ENCODE measurements at regions not wholly inside any gene's neighbourhood (a gene's known extent, or its start where the extent isn't known, plus 50 kb on each side); places are given as distances from the start of the nearest gene placed in this dataset.

DNA sequence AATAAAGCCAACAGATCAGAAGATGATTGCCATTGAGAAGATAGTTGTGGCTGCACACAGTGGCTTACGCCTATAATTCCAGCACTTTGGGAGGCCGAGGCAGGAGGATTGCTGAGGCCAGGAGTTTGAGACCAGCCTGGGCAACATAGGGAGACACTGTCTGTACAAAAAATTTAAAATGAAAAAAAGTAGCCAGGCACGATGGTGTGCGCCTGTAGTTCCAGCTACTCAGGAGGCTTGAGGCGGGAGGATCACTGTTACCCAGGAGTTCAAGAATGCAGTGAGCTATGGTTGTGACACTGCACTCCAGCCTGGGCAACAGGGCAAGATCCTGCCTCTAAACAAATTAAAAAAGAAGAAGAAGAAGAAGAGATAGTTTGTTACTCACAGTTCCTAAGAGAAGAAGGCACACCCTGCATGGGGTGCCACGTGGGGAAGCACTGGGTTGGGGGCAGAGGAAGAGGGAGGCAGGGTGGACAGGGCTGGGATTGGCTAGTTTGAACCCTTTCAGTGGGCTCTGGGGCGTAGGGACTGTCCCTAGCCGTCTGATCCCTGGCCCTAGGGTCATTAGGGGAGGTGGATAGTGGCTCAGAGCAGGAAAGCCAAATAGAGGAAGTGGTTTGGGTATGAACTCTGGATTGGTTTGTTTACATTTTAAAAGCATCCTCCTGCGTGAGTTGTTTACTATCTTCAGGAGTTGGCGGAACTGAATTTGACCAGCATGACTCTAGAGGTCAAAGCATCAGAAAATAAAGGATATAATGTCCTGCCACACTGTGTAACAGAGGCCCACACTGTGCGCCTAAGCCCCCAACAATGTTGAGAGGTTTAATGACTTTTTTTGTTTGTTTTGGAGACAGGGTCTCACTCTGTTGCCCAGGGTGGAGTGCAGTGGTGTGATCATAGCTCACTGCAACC, 60.5 kb upstream of the MEDAG start:
- DNase-seq (ENCODE audit: low spot score) = peak; percentile 55

DNA sequence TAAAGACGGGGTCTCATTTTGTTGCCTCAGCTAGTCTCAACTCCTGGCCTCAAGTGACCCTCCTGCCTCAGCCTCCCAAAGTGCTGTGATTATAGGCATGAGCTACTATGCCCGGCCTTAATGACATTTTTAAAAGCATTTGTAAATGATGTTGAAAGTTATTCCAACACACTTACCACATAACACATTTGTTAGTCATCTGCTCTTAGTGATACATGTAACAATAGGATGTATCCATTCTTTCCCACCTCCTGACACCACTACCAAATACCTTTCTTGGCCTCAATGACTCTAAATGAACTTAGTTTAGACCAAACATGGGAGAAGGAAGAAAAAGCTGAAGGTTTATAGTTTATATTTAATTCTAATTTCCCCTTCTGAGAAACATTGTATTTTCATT, 59.8 kb upstream of the MEDAG start:
- peak; percentile 34 for DNase-seq (ENCODE audit: low spot score)

DNA sequence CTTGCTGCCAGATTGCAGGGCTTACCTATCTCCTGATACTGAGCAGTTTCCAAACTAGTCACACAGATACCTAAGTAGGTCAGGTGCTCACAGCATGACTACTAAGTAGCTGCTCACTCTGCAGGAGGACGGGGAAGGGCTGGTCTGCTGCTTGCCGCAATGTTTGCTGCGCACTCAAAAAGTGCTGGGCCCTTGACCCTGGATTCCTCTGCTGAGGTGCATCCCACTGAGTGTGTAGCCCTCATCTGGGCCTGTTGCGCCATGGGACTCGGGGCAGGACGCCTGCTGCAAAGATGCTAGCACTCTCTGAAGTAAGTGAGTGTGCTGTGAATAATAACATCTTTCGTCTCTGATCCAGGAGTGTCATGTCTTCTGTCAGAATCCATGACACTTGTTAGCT, 59.2 kb upstream of the MEDAG start:
- DNase-seq (ENCODE audit: low spot score) = no peak

DNA sequence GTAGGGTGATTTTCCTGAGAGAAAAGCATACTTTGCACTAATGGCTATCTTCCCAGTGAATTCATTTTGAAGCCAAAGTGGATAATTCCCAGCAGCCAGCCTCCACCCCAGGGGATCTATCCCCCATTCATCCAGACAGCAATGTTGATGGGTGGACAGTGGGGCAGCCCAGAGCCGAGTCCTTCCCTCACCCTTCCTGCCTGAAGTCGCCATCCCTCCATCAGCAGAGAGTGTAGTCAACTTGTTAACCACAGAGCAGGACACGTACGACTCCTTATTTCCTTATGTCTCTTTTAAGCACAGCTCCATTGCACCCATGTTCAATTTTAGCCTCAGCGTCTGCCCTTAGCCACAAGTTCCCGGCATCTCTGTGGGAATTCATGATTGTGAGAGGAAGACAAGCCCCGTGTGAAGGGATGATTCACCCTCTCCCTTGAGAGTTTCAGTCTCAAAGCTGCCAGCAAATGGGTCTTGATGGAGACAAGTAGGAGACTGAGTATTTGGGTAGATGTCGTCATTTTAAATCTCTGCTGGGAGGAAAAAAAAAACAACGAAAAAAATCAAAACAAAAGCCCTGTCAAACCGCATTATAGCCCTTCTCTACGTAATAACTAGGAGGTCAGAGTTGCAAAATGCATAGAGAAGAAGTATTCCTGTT, 58.3 kb upstream of the MEDAG start:
- DNase-seq (ENCODE audit: low spot score) = no peak

DNA sequence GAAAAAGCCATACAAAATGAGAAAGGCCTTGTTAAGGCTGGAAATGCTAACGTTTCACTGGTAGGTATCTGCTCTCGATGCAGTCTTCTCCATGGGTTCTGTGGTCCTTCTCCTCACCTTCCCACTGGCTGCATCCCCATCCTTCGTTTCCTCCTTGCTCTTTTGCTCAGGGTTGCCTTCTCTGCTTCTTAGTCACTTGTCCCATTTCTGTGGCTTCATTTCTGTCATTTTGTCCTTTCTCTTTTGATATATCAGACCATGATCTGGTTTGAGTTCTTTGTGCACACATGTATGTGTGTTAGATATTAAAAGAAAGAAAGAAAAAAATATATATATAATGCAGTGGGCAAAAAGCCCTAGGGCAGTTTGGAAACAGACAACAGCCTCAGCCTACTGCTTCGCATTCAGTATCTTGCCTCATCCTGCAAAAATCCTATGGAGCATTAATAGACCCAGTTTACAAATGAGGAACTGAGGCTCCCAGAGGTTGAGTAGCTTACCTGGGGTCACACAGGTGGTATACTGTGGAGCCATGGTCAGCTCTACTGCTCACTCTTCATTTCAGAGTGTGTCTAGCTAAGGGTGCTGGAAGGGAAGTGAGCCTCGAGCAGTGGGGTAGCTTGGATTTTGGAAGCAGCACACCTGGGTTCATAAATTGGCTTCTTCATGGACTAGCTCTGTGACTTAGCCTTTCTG, 57.6 kb upstream of the MEDAG start:
- DNase-seq (ENCODE audit: low spot score) = no peak

GRCh38 chr13:30849611-30850010, 56.5 kb upstream of the MEDAG start:
- no peak for DNase-seq (ENCODE audit: low spot score)

GRCh38 chr13:30850204-30850866, 55.7 kb upstream of the MEDAG start:
- DNase-seq (ENCODE audit: low spot score) = no peak

GRCh38 chr13:30850867-30851211, 55.2 kb upstream of the MEDAG start:
- no peak for DNase-seq (ENCODE audit: low spot score)

- DNase-seq (ENCODE audit: low spot score) = no peak
These were observed 54.4 kb upstream of the MEDAG start for GRCh38 chr13:30851697-30852096.

DNA sequence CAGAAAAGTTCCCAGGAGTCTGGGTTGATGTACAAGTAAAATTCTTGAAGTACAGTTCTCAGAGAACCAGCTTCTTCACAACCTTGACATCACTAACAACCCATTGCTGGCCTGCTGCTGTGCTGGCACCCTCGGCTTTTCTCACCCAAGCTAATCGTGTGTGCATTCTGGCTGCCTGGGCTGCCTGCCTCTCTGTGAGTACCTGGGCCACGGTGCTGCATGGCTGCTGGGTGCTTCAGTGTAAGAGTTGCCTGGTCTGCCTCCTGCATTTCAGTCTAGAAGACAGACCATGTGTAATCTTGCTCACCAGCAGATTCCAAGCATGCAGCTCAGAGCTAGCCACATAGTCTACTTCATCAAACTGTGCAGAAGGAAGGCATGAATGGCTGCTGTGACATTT, 50.5 kb upstream of the MEDAG start:
- DNase-seq (ENCODE audit: low spot score) = no peak

GRCh38 chr13:30856005-30856790, 49.9 kb upstream of the MEDAG start:
- DNase-seq (ENCODE audit: low spot score) = no peak

Data from HT-29 (cell line).